PFSK-1 (cell line): ENCODE measurements at regions not wholly inside any gene's neighbourhood (a gene's known extent, or its start where the extent isn't known, plus 50 kb on each side); places are given as distances from the start of the nearest gene placed in this dataset.

Source experiments
- POLR2AphosphoS5 ChIP-seq: IDR thresholded peaks from 2 replicates; pipeline ENCODE4 v1.6.1; 2012; ENCODE audit warnings: low read depth, mild to moderate bottlenecking, control low read depth, low read length, moderate library complexity
- SIN3A ChIP-seq: IDR thresholded peaks from 2 replicates; pipeline ENCODE4 v1.6.1; 2012; ENCODE audit warnings: mild to moderate bottlenecking, low read length, moderate library complexity, borderline replicate concordance; ENCODE audit not compliant: insufficient read depth
- TF ChIP-seq, protein P1 (sequence below), 2 experiments: IDR thresholded peaks; 2 replicates each; pipeline versions ENCODE4 v1.6.1 to v1.8.0; 2011 to 2012; ENCODE audit warnings: low read depth in 2 of 2, low read length in 2 of 2, control low read depth in 1 of 2, inconsistent platforms in 1 of 2, mild to moderate bottlenecking in 1 of 2, moderate library complexity in 1 of 2; ENCODE audit not compliant: insufficient read depth in 1 of 2

DNA sequence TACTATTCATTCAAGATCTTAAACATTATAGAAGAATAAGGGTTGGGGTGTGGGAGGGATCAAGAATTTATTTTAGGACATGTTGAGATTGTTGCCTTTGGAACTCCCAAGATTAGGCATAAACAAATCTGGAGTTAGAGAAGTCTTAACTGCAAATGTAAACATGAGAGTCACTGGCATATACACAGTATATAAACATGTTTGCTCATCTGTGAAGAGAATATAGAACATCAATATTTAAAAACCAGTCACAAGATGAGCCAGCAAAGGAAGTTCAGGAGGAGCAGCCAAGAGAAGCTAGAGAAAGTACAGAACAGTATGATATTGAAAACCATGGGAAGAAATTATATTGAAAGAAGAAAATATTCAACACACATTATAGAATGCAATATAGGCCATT lies 638.6 kb upstream of the SLC39A10 start:
- no peak for TF ChIP-seq SIN3A
- TF ChIP-seq POLR2AphosphoS5, result no peak
- TF ChIP-seq, protein P1, sequence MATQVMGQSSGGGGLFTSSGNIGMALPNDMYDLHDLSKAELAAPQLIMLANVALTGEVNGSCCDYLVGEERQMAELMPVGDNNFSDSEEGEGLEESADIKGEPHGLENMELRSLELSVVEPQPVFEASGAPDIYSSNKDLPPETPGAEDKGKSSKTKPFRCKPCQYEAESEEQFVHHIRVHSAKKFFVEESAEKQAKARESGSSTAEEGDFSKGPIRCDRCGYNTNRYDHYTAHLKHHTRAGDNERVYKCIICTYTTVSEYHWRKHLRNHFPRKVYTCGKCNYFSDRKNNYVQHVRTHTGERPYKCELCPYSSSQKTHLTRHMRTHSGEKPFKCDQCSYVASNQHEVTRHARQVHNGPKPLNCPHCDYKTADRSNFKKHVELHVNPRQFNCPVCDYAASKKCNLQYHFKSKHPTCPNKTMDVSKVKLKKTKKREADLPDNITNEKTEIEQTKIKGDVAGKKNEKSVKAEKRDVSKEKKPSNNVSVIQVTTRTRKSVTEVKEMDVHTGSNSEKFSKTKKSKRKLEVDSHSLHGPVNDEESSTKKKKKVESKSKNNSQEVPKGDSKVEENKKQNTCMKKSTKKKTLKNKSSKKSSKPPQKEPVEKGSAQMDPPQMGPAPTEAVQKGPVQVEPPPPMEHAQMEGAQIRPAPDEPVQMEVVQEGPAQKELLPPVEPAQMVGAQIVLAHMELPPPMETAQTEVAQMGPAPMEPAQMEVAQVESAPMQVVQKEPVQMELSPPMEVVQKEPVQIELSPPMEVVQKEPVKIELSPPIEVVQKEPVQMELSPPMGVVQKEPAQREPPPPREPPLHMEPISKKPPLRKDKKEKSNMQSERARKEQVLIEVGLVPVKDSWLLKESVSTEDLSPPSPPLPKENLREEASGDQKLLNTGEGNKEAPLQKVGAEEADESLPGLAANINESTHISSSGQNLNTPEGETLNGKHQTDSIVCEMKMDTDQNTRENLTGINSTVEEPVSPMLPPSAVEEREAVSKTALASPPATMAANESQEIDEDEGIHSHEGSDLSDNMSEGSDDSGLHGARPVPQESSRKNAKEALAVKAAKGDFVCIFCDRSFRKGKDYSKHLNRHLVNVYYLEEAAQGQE (IDR thresholded peaks at IDR 0.05; ENCODE audit: insufficient read depth in 1 of 2, low read depth in 2 of 2, low read length in 2 of 2), result no peak
